Spleen (tissue), 11 donors: ENCODE measurements at regions not wholly inside any gene's neighbourhood (a gene's known extent, or its start where the extent isn't known, plus 50 kb on each side); places are given as distances from the start of the nearest gene placed in this dataset.

Experiments used
- DNase-seq: peaks from one replicate; pipeline ENCODE4 v3.0.0-alpha.2; 2020
- H3K27ac ChIP-seq, 8 donors: fragments of 200-600 bp; sonication (generic) in 7 of 8; 1 replicate in 4 of 8; 2 replicates in 4 of 8; pipeline versions ENCODE4 v1.5.0 to v1.8.0; 2016 to 2021; ENCODE audit warnings: inconsistent platforms in 4 of 8, mild to moderate bottlenecking in 4 of 8, moderate library complexity in 1 of 8
- H3K27me3 ChIP-seq, 7 donors: fragments of 200-600 bp; sonication (generic) in 6 of 7; replicated peaks in 1 of 7; 1 replicate in 4 of 7; 2 replicates in 3 of 7; pipeline versions ENCODE4 v1.5.0 to v1.8.0; 2016 to 2021; ENCODE audit warnings: inconsistent platforms in 3 of 7, mild to moderate bottlenecking in 1 of 7
- H3K36me3 ChIP-seq, 6 donors: fragments of 200-600 bp; sonication (generic) in 5 of 6; 1 replicate in 4 of 6; 2 replicates in 2 of 6; pipeline versions ENCODE4 v1.5.0 to v1.8.0; 2016 to 2021; ENCODE audit warnings: inconsistent platforms in 2 of 6
- H3K4me1 ChIP-seq, 6 donors: fragments of 200-600 bp; sonication (generic) in 5 of 6; 1 replicate in 3 of 6; 2 replicates in 3 of 6; pipeline versions ENCODE4 v1.5.0 to v1.8.0; 2016 to 2021; ENCODE audit warnings: inconsistent platforms in 3 of 6
- H3K4me3 ChIP-seq, 8 donors: fragments of 200-600 bp; sonication (generic) in 7 of 8; 1 replicate in 4 of 8; 2 replicates in 4 of 8; pipeline versions ENCODE4 v1.5.0 to v1.8.0; 2016 to 2021; ENCODE audit warnings: inconsistent platforms in 4 of 8, mild to moderate bottlenecking in 4 of 8, moderate library complexity in 2 of 8
- H3K9me3 ChIP-seq, 8 donors: fragments of 200-600 bp; sonication (generic) in 7 of 8; 1 replicate in 4 of 8; 2 replicates in 4 of 8; pipeline versions ENCODE4 v1.5.0 to v1.8.0; 2016 to 2021; ENCODE audit warnings: inconsistent platforms in 4 of 8
- POLR2A ChIP-seq, 3 donors: fragments of 450-650 bp; IDR thresholded peaks; one replicate each; pipeline ENCODE4 v1.5.1; 2017; ENCODE audit warnings: antibody characterized with exemption in 3 of 3, mild to moderate bottlenecking in 1 of 3
- POLR2AphosphoS5 ChIP-seq, 3 donors: sonication (generic); formaldehyde crosslinking; IDR thresholded peaks; one replicate each; pipeline ENCODE4 v1.5.1; 2017; ENCODE audit warnings: antibody characterized with exemption in 3 of 3
- WGBS, 5 donors: extraction: QIAGEN DNeasy Blood & Tissue Kit in 3 of 5; methylation state at CpG; one replicate each; pipeline versions ENCODE4 v1.1.5 to v1.1.7; 2013 to 2018; 5-methylcytosine and 5-hydroxymethylcytosine counted together
- intact Hi-C: fragments of 100-400 bp; cut with DNase I; formaldehyde crosslinking; loops from one replicate; pipeline ENCODE4 v1.15.0; 2023; ENCODE audit warnings: low total_unique reads
- TF ChIP-seq, protein P1 (sequence below), 11 experiments: fragments of 200-600 bp in 7 of 11; fragments of 450-650 bp in 4 of 11; sonication (generic) in 4 of 11; IDR thresholded peaks in 8 of 11; conservative IDR thresholded peaks in 3 of 11; 1 replicate in 7 of 11; 2 replicates in 4 of 11; pipeline versions ENCODE4 v1.4.0 to v1.8.0; 2016 to 2021; ENCODE audit warnings: antibody characterized with exemption in 11 of 11, inconsistent platforms in 4 of 11, mild to moderate bottlenecking in 1 of 11
- donor health status: healthy with polysubstance abuse.
- donor health status: DM: no; HTN: no; CAD: no; lungs with moderate emphysema.
- donor health status: DM: no; HTN: no; CAD: no.
- donor health status: Bipolar disorder and iron deficiency.
- donor health status: healthy.
- donor health status: DM: no; HTN: no; CAD: no.
- donor health status: DM: yes; HTN: yes; CAD: no.

GRCh38 chr1:2935751-2936390, 85.4 kb upstream of the ACTRT2 start:
- H3K36me3 ChIP-seq: no peaks in the 10 kb centered on the region
- H3K27ac ChIP-seq: no peak overlapping the region
- intact Hi-C loops: no loop called here
- H3K4me1 ChIP-seq: no peaks in the 10 kb centered on the region
- peaks cover 0 to 34% (median 0%) of the 10 kb centered on the region in 7 donors for H3K27me3 ChIP-seq
- H3K9me3 ChIP-seq: peaks cover 0 to 18% (median 10%) of the 10 kb centered on the region in 8 donors
- no peak overlapping the region for H3K4me3 ChIP-seq
- DNase-seq: peak; percentile 69
- TF ChIP-seq POLR2A (IDR thresholded peaks at IDR 0.05) (no peak), POLR2AphosphoS5 (IDR thresholded peaks at IDR 0.05) (no peak)
- TF ChIP-seq, protein P1, sequence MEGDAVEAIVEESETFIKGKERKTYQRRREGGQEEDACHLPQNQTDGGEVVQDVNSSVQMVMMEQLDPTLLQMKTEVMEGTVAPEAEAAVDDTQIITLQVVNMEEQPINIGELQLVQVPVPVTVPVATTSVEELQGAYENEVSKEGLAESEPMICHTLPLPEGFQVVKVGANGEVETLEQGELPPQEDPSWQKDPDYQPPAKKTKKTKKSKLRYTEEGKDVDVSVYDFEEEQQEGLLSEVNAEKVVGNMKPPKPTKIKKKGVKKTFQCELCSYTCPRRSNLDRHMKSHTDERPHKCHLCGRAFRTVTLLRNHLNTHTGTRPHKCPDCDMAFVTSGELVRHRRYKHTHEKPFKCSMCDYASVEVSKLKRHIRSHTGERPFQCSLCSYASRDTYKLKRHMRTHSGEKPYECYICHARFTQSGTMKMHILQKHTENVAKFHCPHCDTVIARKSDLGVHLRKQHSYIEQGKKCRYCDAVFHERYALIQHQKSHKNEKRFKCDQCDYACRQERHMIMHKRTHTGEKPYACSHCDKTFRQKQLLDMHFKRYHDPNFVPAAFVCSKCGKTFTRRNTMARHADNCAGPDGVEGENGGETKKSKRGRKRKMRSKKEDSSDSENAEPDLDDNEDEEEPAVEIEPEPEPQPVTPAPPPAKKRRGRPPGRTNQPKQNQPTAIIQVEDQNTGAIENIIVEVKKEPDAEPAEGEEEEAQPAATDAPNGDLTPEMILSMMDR (IDR thresholded peaks at IDR 0.05 in 8 of 11, conservative IDR thresholded peaks at IDR 0.05 in 3 of 11): no peak
- 80 to 82% (median 81%) methylated on average over 21 to 23 of the region's 23 CpGs for WGBS, 5 donors

DNA sequence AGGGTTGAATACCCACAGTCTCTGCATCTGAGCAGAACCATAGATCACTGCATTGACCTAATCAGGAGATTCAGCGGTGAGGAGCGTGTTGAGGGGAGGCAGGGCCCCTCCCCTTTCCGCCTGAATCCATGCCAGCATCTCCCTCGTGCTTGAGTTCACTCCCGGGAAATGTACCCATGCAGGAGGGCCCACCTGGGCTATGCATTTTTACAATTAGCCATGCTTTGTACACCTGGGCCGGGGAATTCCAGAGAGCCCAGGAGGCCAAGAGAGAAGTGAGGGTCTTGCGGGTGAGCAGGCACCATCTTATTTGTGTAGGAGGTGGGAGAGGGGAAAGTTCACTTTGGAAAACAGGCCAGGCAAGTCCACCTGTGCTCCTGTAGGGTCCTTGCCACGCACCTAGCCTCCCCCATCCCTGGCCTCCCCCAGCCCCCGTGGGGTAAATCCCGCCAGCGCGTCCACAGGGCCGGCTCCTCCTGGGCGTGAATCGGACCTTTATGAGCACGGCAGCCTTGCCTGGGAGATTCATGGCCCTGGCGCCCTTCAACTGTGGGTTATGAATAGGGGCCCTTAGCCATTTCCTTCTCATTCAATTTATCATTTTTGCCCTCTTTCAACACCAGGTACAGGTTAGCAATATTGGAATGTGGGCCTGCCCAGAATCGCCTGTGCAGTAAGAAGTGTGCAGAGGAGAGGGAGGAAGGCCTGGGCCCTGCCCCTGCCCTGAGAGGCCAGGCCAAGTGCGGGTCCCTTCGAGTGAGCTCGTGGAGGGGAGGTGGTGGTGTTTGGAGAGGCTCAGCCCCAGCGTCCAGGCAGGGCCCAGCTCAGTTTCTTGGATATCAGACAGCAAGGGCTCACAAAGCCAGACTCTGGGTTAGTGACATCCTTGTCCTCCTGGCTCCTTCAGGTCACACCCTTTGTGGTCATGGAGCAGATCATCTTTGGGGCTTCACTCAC, 84.4 kb upstream of the ACTRT2 start:
- DNase-seq: peak; percentile 38
- intact Hi-C loops: no loop called here
- no peaks in the 10 kb centered on the region for H3K36me3 ChIP-seq
- no peak overlapping the region for H3K4me3 ChIP-seq
- no peak for TF ChIP-seq POLR2AphosphoS5 (IDR thresholded peaks at IDR 0.05)
- peaks cover 4 to 28% (median 20%) of the 10 kb centered on the region in 8 donors for H3K9me3 ChIP-seq
- no peaks in the 10 kb centered on the region for H3K4me1 ChIP-seq
- peaks cover 0 to 24% (median 0%) of the 10 kb centered on the region in 7 donors for H3K27me3 ChIP-seq
- no peak overlapping the region for H3K27ac ChIP-seq
- WGBS, 5 donors: 83 to 90% (median 84%) methylated on average over 22 of the region's 22 CpGs

DNA sequence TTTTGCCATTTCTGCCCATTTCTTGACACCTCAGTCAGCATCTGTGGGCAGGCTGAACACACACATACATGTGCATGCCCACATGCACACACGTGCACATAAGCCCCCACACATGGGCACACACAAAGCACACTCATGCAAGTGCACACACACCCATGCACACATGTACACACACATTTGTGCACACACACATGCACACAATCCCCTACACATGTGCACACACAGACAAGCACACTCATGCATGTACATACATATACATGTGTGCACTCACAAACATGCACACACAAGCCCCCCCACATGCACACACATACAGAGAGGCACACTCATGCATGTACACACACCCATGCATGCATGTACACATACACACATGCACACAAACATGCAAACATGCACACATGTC, 83.5 kb upstream of the ACTRT2 start:
- peaks cover 4 to 30% (median 22%) of the 10 kb centered on the region in 8 donors for H3K9me3 ChIP-seq
- TF ChIP-seq POLR2AphosphoS5 (IDR thresholded peaks at IDR 0.05): no peak
- no peak for TF ChIP-seq POLR2A (IDR thresholded peaks at IDR 0.05)
- TF ChIP-seq, protein P1 (IDR thresholded peaks at IDR 0.05 in 8 of 11, conservative IDR thresholded peaks at IDR 0.05 in 3 of 11): no peak
- no peak for DNase-seq
- no peaks in the 10 kb centered on the region for H3K36me3 ChIP-seq
- no peak overlapping the region for H3K4me3 ChIP-seq
- no peak overlapping the region for H3K27ac ChIP-seq
- H3K27me3 ChIP-seq: peaks cover 0 to 18% (median 0%) of the 10 kb centered on the region in 7 donors
- no peaks in the 10 kb centered on the region for H3K4me1 ChIP-seq
- intact Hi-C loops: no loop called here
- WGBS, 5 donors: 38 to 92% (median 74%) methylated on average over 1 of the region's 1 CpG

DNA sequence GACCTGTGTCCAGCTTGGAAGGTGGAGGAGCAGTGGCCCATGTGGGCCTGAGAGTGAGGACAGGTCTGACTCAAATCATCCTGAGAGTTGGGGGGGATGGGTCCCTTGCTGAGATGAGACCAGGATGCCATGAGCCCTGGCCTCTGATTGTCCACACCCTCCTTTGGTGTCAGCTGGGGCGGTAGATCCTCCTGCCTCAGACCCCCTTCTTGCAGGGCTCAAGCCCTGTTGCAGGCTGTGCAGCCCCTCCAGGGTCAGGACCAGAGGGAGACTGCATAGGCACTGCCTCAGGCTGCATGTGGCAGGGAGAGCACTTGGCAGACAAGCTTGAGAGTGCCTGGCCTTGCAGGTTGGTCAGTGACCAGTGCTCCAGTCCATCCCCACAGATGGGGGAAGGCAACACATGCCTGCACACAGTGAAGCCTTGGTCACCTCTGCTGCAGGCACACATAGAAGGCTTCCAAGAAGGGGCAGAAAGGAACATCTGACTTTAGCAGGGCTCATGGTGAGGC, 82.2 kb upstream of the ACTRT2 start:
- TF ChIP-seq POLR2AphosphoS5 (IDR thresholded peaks at IDR 0.05) (no peak), POLR2A (IDR thresholded peaks at IDR 0.05) (no peak)
- TF ChIP-seq, protein P1 (IDR thresholded peaks at IDR 0.05 in 8 of 11, conservative IDR thresholded peaks at IDR 0.05 in 3 of 11): no peak
- 80 to 95% (median 92%) methylated on average over 1 of the region's 1 CpG; no CpG with 5 or more reads in 1 of the 5 donors for WGBS, 5 donors
- H3K36me3 ChIP-seq: no peaks in the 10 kb centered on the region
- intact Hi-C loops: no loop called here
- peak; percentile 61 for DNase-seq
- H3K9me3 ChIP-seq: peaks cover 4 to 30% (median 22%) of the 10 kb centered on the region in 8 donors
- no peaks in the 10 kb centered on the region for H3K4me1 ChIP-seq
- H3K27me3 ChIP-seq: peaks cover 0 to 23% (median 0%) of the 10 kb centered on the region in 7 donors
- no peak overlapping the region for H3K4me3 ChIP-seq
- no peak overlapping the region for H3K27ac ChIP-seq
